Spleen (tissue), 7 donors: ENCODE measurements at regions not wholly inside any gene's neighbourhood (a gene's known extent, or its start where the extent isn't known, plus 50 kb on each side); places are given as distances from the start of the nearest gene placed in this dataset.

Source experiments
- POLR2AphosphoS5 ChIP-seq, 3 donors: sonication (generic); formaldehyde crosslinking; IDR thresholded peaks; one replicate each; pipeline ENCODE4 v1.5.1; 2017; ENCODE audit warnings: antibody characterized with exemption in 3 of 3
- TF ChIP-seq, protein P1 (sequence below), 11 experiments: fragments of 200-600 bp in 7 of 11; fragments of 450-650 bp in 4 of 11; sonication (generic) in 4 of 11; IDR thresholded peaks in 8 of 11; conservative IDR thresholded peaks in 3 of 11; 1 replicate in 7 of 11; 2 replicates in 4 of 11; pipeline versions ENCODE4 v1.4.0 to v1.8.0; 2016 to 2021; ENCODE audit warnings: antibody characterized with exemption in 11 of 11, inconsistent platforms in 4 of 11, mild to moderate bottlenecking in 1 of 11
- donor health status: DM: no; HTN: no; CAD: no; lungs with moderate emphysema.
- donor health status: DM: no; HTN: no; CAD: no.
- donor health status: DM: no; HTN: no; CAD: no.

DNA sequence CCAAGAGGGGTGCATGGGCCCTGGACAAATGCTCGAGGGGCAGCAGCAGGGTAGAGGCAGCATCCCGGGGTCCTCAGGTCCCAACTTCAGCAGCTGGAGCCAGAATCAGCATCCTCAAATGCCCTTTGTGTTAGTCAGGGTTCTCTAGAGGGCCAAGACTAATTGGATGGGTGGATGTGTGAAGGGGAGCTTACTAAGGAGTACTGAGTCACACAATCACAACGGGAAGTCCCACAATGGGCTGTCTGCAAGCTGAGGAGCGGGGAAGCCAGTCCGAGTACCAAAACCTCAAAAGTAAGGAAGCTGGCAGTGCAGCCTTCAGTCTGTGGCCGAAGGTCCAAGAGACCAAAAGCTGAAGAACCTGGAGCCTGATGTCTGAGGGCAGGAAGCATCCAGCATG lies 162.9 kb upstream of the TCERG1L start:
- TF ChIP-seq POLR2AphosphoS5 (IDR thresholded peaks at IDR 0.05) = no peak
- TF ChIP-seq, protein P1, sequence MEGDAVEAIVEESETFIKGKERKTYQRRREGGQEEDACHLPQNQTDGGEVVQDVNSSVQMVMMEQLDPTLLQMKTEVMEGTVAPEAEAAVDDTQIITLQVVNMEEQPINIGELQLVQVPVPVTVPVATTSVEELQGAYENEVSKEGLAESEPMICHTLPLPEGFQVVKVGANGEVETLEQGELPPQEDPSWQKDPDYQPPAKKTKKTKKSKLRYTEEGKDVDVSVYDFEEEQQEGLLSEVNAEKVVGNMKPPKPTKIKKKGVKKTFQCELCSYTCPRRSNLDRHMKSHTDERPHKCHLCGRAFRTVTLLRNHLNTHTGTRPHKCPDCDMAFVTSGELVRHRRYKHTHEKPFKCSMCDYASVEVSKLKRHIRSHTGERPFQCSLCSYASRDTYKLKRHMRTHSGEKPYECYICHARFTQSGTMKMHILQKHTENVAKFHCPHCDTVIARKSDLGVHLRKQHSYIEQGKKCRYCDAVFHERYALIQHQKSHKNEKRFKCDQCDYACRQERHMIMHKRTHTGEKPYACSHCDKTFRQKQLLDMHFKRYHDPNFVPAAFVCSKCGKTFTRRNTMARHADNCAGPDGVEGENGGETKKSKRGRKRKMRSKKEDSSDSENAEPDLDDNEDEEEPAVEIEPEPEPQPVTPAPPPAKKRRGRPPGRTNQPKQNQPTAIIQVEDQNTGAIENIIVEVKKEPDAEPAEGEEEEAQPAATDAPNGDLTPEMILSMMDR (IDR thresholded peaks at IDR 0.05 in 8 of 11, conservative IDR thresholded peaks at IDR 0.05 in 3 of 11) = no peak
